ENCODE measurements at regions not wholly inside any gene's neighbourhood (a gene's known extent, or its start where the extent isn't known, plus 50 kb on each side); places are given as distances from the start of the nearest gene placed in this dataset.
"Not testable (repeated sequence)": the region's sequence is repeated elsewhere in the genome, so short reads cannot be mapped to it uniquely, and the experiment has no call there.

- 100% methylated on average over 1 of the region's 2 CpGs for WGBS (ENCODE audit: insufficient coverage)
- CTCF ChIA-PET = no interaction called here
- H3K27me3 ChIP-seq (replicated peaks in 2 of 5; ENCODE audit: control insufficient read depth in 4 of 5, insufficient read depth in 5 of 5, low read length in 4 of 5) = no peaks in the 10 kb centered on the region
- no peaks in the 10 kb centered on the region for H3K9me3 ChIP-seq (ENCODE audit: control extremely low read depth in 1 of 5, control insufficient read depth in 4 of 5, insufficient read depth in 2 of 5, low read depth in 1 of 5, low read length in 4 of 5)
- H3K4me3 ChIP-seq (ENCODE audit: control insufficient read depth in 1 of 7, extremely low read depth in 1 of 7, insufficient read depth in 4 of 7, low read depth in 2 of 7, low read length in 6 of 7) = no peak overlapping the region
- DNase-seq = no peak
- POLR2A ChIA-PET = no interaction called here
- no peaks in the 10 kb centered on the region for H3K4me1 ChIP-seq (ENCODE audit: control extremely low read depth in 1 of 4, control insufficient read depth in 4 of 4, insufficient read depth in 4 of 4, low read length in 3 of 4)
- no peak overlapping the region for H3K27ac ChIP-seq (ENCODE audit: insufficient read depth in 1 of 2, low read depth in 1 of 2, low read length in 2 of 2, poor library complexity in 1 of 2, severe bottlenecking in 2 of 2)
- H3K36me3 ChIP-seq (ENCODE audit: control insufficient read depth in 4 of 4, insufficient read depth in 4 of 4, low read length in 3 of 4) = no peaks in the 10 kb centered on the region
These were observed 1829.1 kb downstream of the LRRC4C start for GRCh38 chr11:39630365-39630764.

- WGBS (ENCODE audit: insufficient coverage) = no CpG with 5 or more reads among the region's 2 CpGs
- Histone ChIP-seq H3K27me3 (replicated peaks in 2 of 5; ENCODE audit: control insufficient read depth in 4 of 5, insufficient read depth in 5 of 5, low read length in 4 of 5) (no peaks in the 10 kb centered on the region), H3K4me3 (ENCODE audit: control insufficient read depth in 1 of 7, extremely low read depth in 1 of 7, insufficient read depth in 4 of 7, low read depth in 2 of 7, low read length in 6 of 7) (no peak overlapping the region), H3K36me3 (ENCODE audit: control insufficient read depth in 4 of 4, insufficient read depth in 4 of 4, low read length in 3 of 4) (no peaks in the 10 kb centered on the region), H3K4me1 (ENCODE audit: control extremely low read depth in 1 of 4, control insufficient read depth in 4 of 4, insufficient read depth in 4 of 4, low read length in 3 of 4) (peaks cover 0 to 2% (median 0%) of the 10 kb centered on the region in 4 experiments), H3K27ac (ENCODE audit: insufficient read depth in 1 of 2, low read depth in 1 of 2, low read length in 2 of 2, poor library complexity in 1 of 2, severe bottlenecking in 2 of 2) (no peak overlapping the region), H3K9me3 (ENCODE audit: control extremely low read depth in 1 of 5, control insufficient read depth in 4 of 5, insufficient read depth in 2 of 5, low read depth in 1 of 5, low read length in 4 of 5) (no peaks in the 10 kb centered on the region)
- ChIA-PET CTCF (interaction anchor here (1.3 kb wide), 1 partner anchor 41 kb away, joined by 3 read pairs; no protein-coding TSS in a partner anchor), POLR2A (interaction anchor here (0.6 kb wide), 1 partner anchor 770 kb away, joined by 3 read pairs; no protein-coding TSS in a partner anchor)
- DNase-seq = no peak
These were observed 1831.1 kb downstream of the LRRC4C start for GRCh38 chr11:39628311-39628710.

- H3K9me3 ChIP-seq (ENCODE audit: control extremely low read depth in 1 of 5, control insufficient read depth in 4 of 5, insufficient read depth in 2 of 5, low read depth in 1 of 5, low read length in 4 of 5); H3K4me3 ChIP-seq (ENCODE audit: control insufficient read depth in 1 of 7, extremely low read depth in 1 of 7, insufficient read depth in 4 of 7, low read depth in 2 of 7, low read length in 6 of 7); H3K27me3 ChIP-seq (replicated peaks in 2 of 5; ENCODE audit: control insufficient read depth in 4 of 5, insufficient read depth in 5 of 5, low read length in 4 of 5); H3K27ac ChIP-seq (ENCODE audit: insufficient read depth in 1 of 2, low read depth in 1 of 2, low read length in 2 of 2, poor library complexity in 1 of 2, severe bottlenecking in 2 of 2); H3K4me1 ChIP-seq (ENCODE audit: control extremely low read depth in 1 of 4, control insufficient read depth in 4 of 4, insufficient read depth in 4 of 4, low read length in 3 of 4); CTCF ChIA-PET; POLR2A ChIA-PET; H3K36me3 ChIP-seq (ENCODE audit: control insufficient read depth in 4 of 4, insufficient read depth in 4 of 4, low read length in 3 of 4): not testable (repeated sequence)
- no CpG with 5 or more reads among the region's 3 CpGs for WGBS (ENCODE audit: insufficient coverage)
- DNase-seq = peak in 1 of 3 donors; percentile 2
These were observed 1839.1 kb downstream of the LRRC4C start for GRCh38 chr11:39620309-39620708.

GRCh38 chr11:39617971-39618370, 1841.5 kb downstream of the LRRC4C start:
- WGBS (ENCODE audit: insufficient coverage) = 100% methylated on average over 1 of the region's 2 CpGs
- Histone ChIP-seq H3K9me3 (ENCODE audit: control extremely low read depth in 1 of 5, control insufficient read depth in 4 of 5, insufficient read depth in 2 of 5, low read depth in 1 of 5, low read length in 4 of 5) (peaks cover 0 to 4% (median 0%) of the 10 kb centered on the region in 5 experiments), H3K27me3 (replicated peaks in 2 of 5; ENCODE audit: control insufficient read depth in 4 of 5, insufficient read depth in 5 of 5, low read length in 4 of 5) (no peaks in the 10 kb centered on the region), H3K4me3 (ENCODE audit: control insufficient read depth in 1 of 7, extremely low read depth in 1 of 7, insufficient read depth in 4 of 7, low read depth in 2 of 7, low read length in 6 of 7) (no peak overlapping the region), H3K4me1 (ENCODE audit: control extremely low read depth in 1 of 4, control insufficient read depth in 4 of 4, insufficient read depth in 4 of 4, low read length in 3 of 4) (no peaks in the 10 kb centered on the region), H3K36me3 (ENCODE audit: control insufficient read depth in 4 of 4, insufficient read depth in 4 of 4, low read length in 3 of 4) (no peaks in the 10 kb centered on the region), H3K27ac (ENCODE audit: insufficient read depth in 1 of 2, low read depth in 1 of 2, low read length in 2 of 2, poor library complexity in 1 of 2, severe bottlenecking in 2 of 2) (no peak overlapping the region)
- ChIA-PET CTCF (no interaction called here), POLR2A (no interaction called here)
- no peak for DNase-seq

GRCh38 chr11:39589391-39589790, 1870.1 kb downstream of the LRRC4C start:
- H3K27me3 ChIP-seq (replicated peaks in 2 of 5; ENCODE audit: control insufficient read depth in 4 of 5, insufficient read depth in 5 of 5, low read length in 4 of 5) = no peaks in the 10 kb centered on the region
- ChIA-PET CTCF (no interaction called here), POLR2A (no interaction called here)
- H3K27ac ChIP-seq (ENCODE audit: insufficient read depth in 1 of 2, low read depth in 1 of 2, low read length in 2 of 2, poor library complexity in 1 of 2, severe bottlenecking in 2 of 2) = no peak overlapping the region
- H3K4me3 ChIP-seq (ENCODE audit: control insufficient read depth in 1 of 7, extremely low read depth in 1 of 7, insufficient read depth in 4 of 7, low read depth in 2 of 7, low read length in 6 of 7) = no peak overlapping the region
- no peaks in the 10 kb centered on the region for H3K4me1 ChIP-seq (ENCODE audit: control extremely low read depth in 1 of 4, control insufficient read depth in 4 of 4, insufficient read depth in 4 of 4, low read length in 3 of 4)
- no peaks in the 10 kb centered on the region for H3K9me3 ChIP-seq (ENCODE audit: control extremely low read depth in 1 of 5, control insufficient read depth in 4 of 5, insufficient read depth in 2 of 5, low read depth in 1 of 5, low read length in 4 of 5)
- WGBS (ENCODE audit: insufficient coverage) = no CpG with 5 or more reads among the region's 1 CpG
- DNase-seq = no peak
- H3K36me3 ChIP-seq (ENCODE audit: control insufficient read depth in 4 of 4, insufficient read depth in 4 of 4, low read length in 3 of 4) = no peaks in the 10 kb centered on the region

GRCh38 chr11:39586036-39586435, 1873.4 kb downstream of the LRRC4C start:
- POLR2A ChIA-PET = no interaction called here
- DNase-seq = no peak
- Histone ChIP-seq H3K27me3 (replicated peaks in 2 of 5; ENCODE audit: control insufficient read depth in 4 of 5, insufficient read depth in 5 of 5, low read length in 4 of 5) (no peaks in the 10 kb centered on the region), H3K36me3 (ENCODE audit: control insufficient read depth in 4 of 4, insufficient read depth in 4 of 4, low read length in 3 of 4) (no peaks in the 10 kb centered on the region), H3K27ac (ENCODE audit: insufficient read depth in 1 of 2, low read depth in 1 of 2, low read length in 2 of 2, poor library complexity in 1 of 2, severe bottlenecking in 2 of 2) (no peak overlapping the region), H3K4me1 (ENCODE audit: control extremely low read depth in 1 of 4, control insufficient read depth in 4 of 4, insufficient read depth in 4 of 4, low read length in 3 of 4) (no peaks in the 10 kb centered on the region), H3K4me3 (ENCODE audit: control insufficient read depth in 1 of 7, extremely low read depth in 1 of 7, insufficient read depth in 4 of 7, low read depth in 2 of 7, low read length in 6 of 7) (no peak overlapping the region), H3K9me3 (ENCODE audit: control extremely low read depth in 1 of 5, control insufficient read depth in 4 of 5, insufficient read depth in 2 of 5, low read depth in 1 of 5, low read length in 4 of 5) (no peaks in the 10 kb centered on the region)
- WGBS (ENCODE audit: insufficient coverage) = no CpG with 5 or more reads among the region's 1 CpG
- CTCF ChIA-PET = no interaction called here

GRCh38 chr11:39571081-39571480, 1888.4 kb downstream of the LRRC4C start:
- DNase-seq = no peak
- Histone ChIP-seq H3K4me1 (ENCODE audit: control extremely low read depth in 1 of 4, control insufficient read depth in 4 of 4, insufficient read depth in 4 of 4, low read length in 3 of 4) (peaks cover 0 to 5% (median 0%) of the 10 kb centered on the region in 4 experiments), H3K4me3 (ENCODE audit: control insufficient read depth in 1 of 7, extremely low read depth in 1 of 7, insufficient read depth in 4 of 7, low read depth in 2 of 7, low read length in 6 of 7) (no peak overlapping the region), H3K27me3 (replicated peaks in 2 of 5; ENCODE audit: control insufficient read depth in 4 of 5, insufficient read depth in 5 of 5, low read length in 4 of 5) (no peaks in the 10 kb centered on the region), H3K36me3 (ENCODE audit: control insufficient read depth in 4 of 4, insufficient read depth in 4 of 4, low read length in 3 of 4) (no peaks in the 10 kb centered on the region), H3K27ac (ENCODE audit: insufficient read depth in 1 of 2, low read depth in 1 of 2, low read length in 2 of 2, poor library complexity in 1 of 2, severe bottlenecking in 2 of 2) (no peak overlapping the region), H3K9me3 (ENCODE audit: control extremely low read depth in 1 of 5, control insufficient read depth in 4 of 5, insufficient read depth in 2 of 5, low read depth in 1 of 5, low read length in 4 of 5) (no peaks in the 10 kb centered on the region)
- CTCF ChIA-PET = no interaction called here
- POLR2A ChIA-PET = no interaction called here

All from common myeloid progenitor, CD34-positive (primary cell).